Retinal pigment epithelial cell (primary cell): ENCODE measurements at regions not wholly inside any gene's neighbourhood (a gene's known extent, or its start where the extent isn't known, plus 50 kb on each side); places are given as distances from the start of the nearest gene placed in this dataset.

Experiments
- DNase-seq: peaks from one replicate; pipeline ENCODE4 v3.0.0-alpha.2; 2010; ENCODE audit warnings: low read depth
- H3K4me3 ChIP-seq: 2 replicates; pipeline ENCODE4 v1.5.1; 2011; ENCODE audit warnings: mild to moderate bottlenecking, low read length, control low read depth, moderate library complexity
- TF ChIP-seq, protein P1 (sequence below): conservative IDR thresholded peaks from 2 replicates; pipeline ENCODE4 v1.5.1; 2011; ENCODE audit warnings: low read depth, low read length, control low read depth, inconsistent platforms

DNA sequence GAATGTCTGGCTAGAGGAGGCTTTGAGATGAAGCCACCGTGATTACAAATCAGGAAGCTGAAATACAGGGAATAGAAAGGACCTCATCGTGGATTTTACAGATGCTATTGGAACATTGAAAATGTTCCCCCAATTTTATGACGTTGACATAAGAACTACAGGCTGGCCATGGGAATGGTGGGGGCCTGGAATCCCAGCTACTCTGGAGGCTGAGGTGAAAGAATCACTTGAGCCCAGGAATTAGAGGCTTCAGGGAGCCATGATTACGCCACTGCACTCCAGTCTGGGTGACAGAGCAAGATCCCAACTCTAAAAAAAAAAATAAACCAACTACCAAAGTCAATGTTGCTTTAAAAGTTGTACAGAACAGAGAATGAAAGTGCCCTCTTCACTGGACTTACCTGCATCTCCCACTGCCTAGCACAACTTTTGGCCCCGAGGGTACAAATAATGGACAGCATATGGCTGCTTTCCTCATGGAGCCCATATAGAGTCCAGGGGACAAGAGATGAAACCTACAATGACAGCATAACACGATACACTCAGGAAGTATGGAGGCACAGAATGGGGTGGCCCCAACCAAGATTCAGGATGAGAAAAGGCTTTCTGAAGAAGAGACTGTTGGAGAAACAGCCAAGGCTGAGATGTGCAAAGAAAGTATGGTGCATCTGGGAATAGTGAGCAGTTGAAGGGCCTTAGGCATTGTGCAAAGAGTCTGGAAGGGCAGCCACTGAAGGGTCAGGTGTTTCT lies 254.8 kb downstream of the MYCN start:
- DNase-seq, result no peak
- TF ChIP-seq, protein P1, sequence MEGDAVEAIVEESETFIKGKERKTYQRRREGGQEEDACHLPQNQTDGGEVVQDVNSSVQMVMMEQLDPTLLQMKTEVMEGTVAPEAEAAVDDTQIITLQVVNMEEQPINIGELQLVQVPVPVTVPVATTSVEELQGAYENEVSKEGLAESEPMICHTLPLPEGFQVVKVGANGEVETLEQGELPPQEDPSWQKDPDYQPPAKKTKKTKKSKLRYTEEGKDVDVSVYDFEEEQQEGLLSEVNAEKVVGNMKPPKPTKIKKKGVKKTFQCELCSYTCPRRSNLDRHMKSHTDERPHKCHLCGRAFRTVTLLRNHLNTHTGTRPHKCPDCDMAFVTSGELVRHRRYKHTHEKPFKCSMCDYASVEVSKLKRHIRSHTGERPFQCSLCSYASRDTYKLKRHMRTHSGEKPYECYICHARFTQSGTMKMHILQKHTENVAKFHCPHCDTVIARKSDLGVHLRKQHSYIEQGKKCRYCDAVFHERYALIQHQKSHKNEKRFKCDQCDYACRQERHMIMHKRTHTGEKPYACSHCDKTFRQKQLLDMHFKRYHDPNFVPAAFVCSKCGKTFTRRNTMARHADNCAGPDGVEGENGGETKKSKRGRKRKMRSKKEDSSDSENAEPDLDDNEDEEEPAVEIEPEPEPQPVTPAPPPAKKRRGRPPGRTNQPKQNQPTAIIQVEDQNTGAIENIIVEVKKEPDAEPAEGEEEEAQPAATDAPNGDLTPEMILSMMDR, result no peak
- H3K4me3 ChIP-seq, result no peak overlapping the region

DNA sequence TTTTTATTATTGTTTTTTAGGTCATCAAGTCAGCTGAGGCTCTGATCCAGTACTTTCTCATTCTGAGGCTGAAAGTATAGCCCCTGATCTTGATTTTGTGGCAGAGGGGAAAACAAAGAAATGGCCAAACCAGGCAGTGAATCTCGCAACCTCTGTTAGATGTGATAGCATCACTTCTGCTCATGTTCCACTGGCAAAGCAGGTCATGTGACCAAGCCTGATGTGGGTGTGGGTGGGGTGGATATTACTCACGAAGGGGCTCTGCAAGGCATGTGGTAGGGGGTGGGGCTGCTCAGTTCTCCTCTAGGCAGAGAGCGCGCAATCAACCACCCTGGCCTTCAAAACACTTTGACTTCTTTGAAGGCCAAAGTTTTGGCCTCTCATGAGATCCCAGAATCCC lies 254.2 kb downstream of the MYCN start:
- H3K4me3 ChIP-seq, result no peak overlapping the region
- no peak for DNase-seq
- TF ChIP-seq, protein P1, result no peak

DNA sequence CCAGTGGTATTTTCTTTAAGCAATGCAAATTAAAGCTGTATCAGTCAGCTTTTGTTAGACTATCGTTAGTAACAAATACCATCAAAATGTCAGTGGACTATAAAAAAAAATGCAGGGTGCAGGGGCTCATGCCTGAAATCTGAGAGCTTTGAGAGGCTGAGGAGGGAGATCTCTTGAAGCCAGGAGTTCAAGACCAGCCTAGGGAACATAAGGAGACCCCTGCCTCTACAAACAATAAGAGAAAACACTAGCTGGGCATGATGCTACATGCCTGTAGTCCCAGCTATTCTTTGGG lies 253.7 kb downstream of the MYCN start:
- no peak overlapping the region for H3K4me3 ChIP-seq
- DNase-seq, result no peak
- TF ChIP-seq, protein P1, result no peak

DNA sequence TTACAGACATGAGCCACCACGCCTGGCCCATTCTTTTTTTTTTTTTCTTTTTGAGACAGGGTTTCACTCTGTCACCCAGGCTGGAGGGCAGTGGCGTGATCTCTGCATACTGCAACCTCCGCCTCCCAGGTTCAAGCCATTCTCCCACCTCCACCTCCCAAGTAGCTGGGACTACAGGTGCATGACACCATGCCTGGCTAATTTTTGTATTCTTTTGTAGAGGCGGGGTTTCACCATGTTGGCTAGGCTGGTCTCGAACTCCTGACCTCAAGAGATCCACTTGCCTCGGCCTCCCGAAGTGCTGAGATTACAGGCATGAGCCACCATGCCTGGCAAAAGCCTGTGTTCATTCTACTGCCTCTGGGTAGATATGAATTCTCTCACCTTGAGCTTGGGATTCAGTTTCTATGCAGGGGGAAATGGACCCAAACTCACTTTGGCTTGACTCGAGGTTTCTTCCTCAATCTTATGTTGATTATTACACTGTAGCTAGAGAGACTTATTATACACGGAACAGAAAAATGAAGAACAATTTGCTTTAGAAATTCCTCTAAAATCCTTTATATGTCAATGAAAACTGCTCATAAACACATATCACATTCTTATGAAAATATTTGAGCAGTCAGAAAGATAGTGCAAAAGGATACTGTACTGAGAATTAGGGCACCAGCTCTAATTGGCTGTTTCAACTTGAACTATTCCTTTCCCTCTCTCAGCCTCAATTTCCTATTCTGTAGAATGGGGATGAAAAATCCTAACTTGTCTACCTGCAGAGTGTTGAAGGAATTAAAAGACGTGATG lies 252.3 kb downstream of the MYCN start:
- TF ChIP-seq, protein P1, result no peak
- DNase-seq, result no peak
- H3K4me3 ChIP-seq, result no peak overlapping the region

DNA sequence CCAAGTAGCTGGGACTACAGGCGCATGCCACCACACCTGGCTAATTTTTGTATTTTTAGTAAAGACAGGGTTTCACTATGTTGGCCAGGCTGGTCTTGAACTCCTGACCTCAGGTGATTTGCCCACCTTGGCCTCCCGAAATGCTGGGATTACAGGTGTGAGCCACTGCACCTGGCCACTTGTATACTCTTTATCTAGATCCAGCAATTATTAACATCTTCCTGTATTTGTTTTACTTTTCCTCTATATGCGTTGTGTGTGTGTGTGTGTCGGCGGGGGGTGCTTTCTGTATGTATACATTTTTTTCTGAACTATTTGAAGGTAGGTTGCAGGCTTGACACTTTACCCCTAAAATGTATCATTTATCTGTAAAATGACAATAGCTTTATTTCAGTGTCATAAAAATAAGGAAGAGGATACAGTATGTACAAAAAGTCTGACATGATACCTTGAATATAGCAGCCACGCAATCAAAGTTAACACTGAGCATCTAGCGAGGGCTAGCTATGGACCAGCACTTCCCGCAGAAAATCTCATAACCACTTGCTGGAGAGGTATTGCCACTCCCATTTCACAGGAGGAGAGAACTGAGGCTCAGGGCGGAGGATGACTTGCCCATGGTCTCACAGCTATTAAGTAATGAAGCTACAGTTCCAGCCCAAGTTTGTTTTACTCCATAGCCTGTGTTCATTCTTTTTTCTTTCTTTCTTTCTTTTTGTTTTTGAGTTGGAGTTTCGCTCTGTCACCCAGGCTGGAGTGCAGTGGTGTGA lies 251.3 kb downstream of the MYCN start:
- no peak for DNase-seq
- TF ChIP-seq, protein P1, result no peak
- no peak overlapping the region for H3K4me3 ChIP-seq

DNA sequence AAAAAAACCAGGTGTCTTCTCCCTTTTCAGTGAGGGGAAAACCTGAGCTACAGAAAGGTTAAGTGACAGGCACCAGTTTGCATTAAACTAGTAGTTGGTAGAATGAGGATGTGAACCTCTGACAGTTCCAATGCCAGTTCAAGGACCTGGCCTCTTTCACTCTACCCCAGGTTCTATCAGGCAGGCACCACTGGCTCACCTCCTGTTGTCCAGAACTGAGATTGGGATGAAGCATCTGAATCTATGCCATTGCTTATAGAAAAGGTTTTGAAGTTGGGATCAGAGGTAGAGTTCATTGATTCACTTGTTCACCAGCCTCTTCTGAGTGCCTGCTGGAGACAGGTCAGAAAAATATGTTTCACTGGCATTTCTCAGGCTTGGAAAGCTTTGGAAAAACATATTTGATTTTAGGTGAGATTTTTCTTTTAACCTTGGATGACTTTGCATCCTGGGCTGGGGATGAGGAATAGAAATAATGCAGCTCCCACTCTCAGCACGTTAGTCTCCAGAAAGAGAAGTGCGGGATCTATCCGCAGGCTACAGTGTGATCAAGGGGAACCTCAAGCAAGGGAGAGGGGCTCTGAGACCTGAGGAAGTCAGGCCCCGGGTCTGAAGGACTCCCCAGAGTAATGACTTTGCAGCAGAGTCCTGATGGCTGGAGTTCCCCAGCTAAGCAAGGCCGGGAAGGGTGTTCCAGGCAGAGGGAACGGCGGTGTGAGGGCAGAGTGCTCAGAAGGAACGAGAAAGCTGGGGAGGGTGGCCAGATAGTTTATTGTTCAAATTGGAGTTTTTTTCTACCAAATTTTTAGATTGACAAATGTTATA lies 250.3 kb downstream of the MYCN start:
- no peak for DNase-seq
- H3K4me3 ChIP-seq, result no peak overlapping the region
- TF ChIP-seq, protein P1, result no peak
